ENCODE measurements at regions not wholly inside any gene's neighbourhood (a gene's known extent, or its start where the extent isn't known, plus 50 kb on each side); places are given as distances from the start of the nearest gene placed in this dataset.

GRCh38 chr5:36364473-36364872 lies 62.8 kb upstream of the RANBP3L start:
- no peak for TF ChIP-seq CTCF (IDR thresholded peaks at IDR 0.05; ENCODE audit: insufficient read depth, missing control alignments)
- DNase-seq (ENCODE audit: insufficient read length, low spot score), result no peak
- no peak for FAIRE-seq

DNA sequence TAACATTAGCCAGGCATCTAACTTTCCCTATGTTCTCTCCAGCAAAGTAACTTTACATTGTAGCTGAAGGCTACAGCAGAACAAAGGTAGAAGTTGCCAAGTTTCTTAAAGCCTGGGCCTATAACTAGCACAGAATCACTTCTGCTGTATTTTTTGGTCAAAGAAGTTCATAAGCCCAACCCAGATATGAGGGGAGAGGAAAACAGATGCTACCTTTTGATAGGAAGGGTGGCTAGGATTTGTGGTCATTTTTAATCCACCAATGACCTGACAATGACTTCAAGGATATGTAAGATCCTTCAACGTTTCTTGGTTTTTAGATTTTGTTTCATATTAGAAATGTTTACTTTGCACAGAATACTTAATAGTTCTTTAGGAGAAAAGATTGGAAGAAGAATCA lies 64.2 kb upstream of the RANBP3L start:
- no peak for DNase-seq (ENCODE audit: insufficient read length, low spot score)
- no peak for TF ChIP-seq CTCF (IDR thresholded peaks at IDR 0.05; ENCODE audit: insufficient read depth, missing control alignments)
- no peak for FAIRE-seq

DNA sequence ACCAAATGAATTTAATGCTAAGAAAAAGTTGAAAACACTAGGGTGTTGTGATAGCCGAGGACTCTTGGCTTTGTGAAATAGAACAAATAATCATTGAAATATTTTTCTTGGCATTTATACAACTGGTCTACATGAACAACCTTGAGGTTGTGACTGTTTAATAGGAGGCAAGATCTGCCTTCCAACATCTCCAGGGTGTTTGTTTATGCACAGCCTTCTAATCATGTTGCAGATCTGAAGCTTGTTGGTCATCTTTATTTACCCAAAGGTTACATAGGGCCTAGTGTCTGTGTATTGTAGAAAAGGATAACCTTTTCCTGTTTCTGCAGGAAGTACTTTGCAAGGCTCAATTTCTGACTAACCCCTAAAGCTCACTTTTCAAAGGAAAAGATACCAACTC lies 65.2 kb upstream of the RANBP3L start:
- FAIRE-seq (no peak), DNase-seq (ENCODE audit: insufficient read length, low spot score) (no peak)
- TF ChIP-seq CTCF (IDR thresholded peaks at IDR 0.05; ENCODE audit: insufficient read depth, missing control alignments), result no peak

- no peak for DNase-seq (ENCODE audit: insufficient read length, low spot score)
- no peak for TF ChIP-seq CTCF (IDR thresholded peaks at IDR 0.05; ENCODE audit: insufficient read depth, missing control alignments)
- no peak for FAIRE-seq
Observed at GRCh38 chr5:36367524-36367923, 65.8 kb upstream of the RANBP3L start.

- no peak for TF ChIP-seq CTCF (IDR thresholded peaks at IDR 0.05; ENCODE audit: insufficient read depth, missing control alignments)
- no peak for DNase-seq (ENCODE audit: insufficient read length, low spot score)
- FAIRE-seq, result no peak
Observed at GRCh38 chr5:36369219-36369690, 67.6 kb upstream of the RANBP3L start.

DNA sequence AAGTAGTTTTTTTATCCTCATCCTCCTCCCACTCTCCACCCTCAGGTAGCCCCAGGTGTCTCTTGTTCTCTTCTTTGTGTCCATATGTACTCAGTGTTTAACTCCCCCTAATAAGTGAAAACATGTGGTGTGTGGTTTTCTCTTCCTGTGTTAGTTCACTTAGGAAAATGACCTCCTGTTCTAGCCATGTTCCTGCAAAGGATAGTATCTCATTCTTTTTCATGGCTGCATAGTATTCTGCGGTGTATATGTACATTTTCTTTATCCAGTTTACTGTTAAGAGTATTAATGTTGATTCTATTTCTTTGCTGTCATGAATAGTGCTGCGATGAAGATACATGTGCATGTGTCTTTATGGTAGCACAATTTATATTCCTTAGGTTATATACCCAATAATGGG lies 68.4 kb upstream of the RANBP3L start:
- FAIRE-seq, result no peak
- DNase-seq (ENCODE audit: insufficient read length, low spot score), result no peak
- no peak for TF ChIP-seq CTCF (IDR thresholded peaks at IDR 0.05; ENCODE audit: insufficient read depth, missing control alignments)

- FAIRE-seq, result no peak
- no peak for DNase-seq (ENCODE audit: insufficient read length, low spot score)
- TF ChIP-seq CTCF (IDR thresholded peaks at IDR 0.05; ENCODE audit: insufficient read depth, missing control alignments), result no peak
Observed at GRCh38 chr5:36371366-36371765, 69.7 kb upstream of the RANBP3L start.

Data from D721Med (cell line).